Hepatocyte (in vitro differentiated cells): ENCODE measurements at regions not wholly inside any gene's neighbourhood (a gene's known extent, or its start where the extent isn't known, plus 50 kb on each side); places are given as distances from the start of the nearest gene placed in this dataset.

ENCODE experiments used
- DNase-seq: peaks from one replicate; pipeline ENCODE4 v3.0.0-alpha.2; 2016; ENCODE audit warnings: low spot score
- H2AFZ ChIP-seq: fragments of 200-600 bp; sonication (generic); 2 replicates; pipeline ENCODE4 v1.6.0; 2016; ENCODE audit warnings: antibody characterized with exemption, mild to moderate bottlenecking
- H3K27ac ChIP-seq: fragments of 200-600 bp; sonication (generic); 2 replicates; pipeline ENCODE4 v1.5.1; 2016; ENCODE audit warnings: mild to moderate bottlenecking
- H3K27me3 ChIP-seq: fragments of 200-600 bp; sonication (generic); 2 replicates; pipeline ENCODE4 v1.6.1; 2016
- H3K36me3 ChIP-seq: fragments of 200-600 bp; sonication (generic); replicated peaks from 2 replicates; pipeline ENCODE4 v1.5.1; 2016; ENCODE audit warnings: low read depth; ENCODE audit not compliant: insufficient read depth
- H3K4me1 ChIP-seq: fragments of 200-600 bp; sonication (generic); 2 replicates; pipeline ENCODE4 v1.5.1; 2016; ENCODE audit warnings: mild to moderate bottlenecking, moderate library complexity; ENCODE audit not compliant: insufficient read depth
- H3K4me2 ChIP-seq: fragments of 200-600 bp; sonication (generic); 2 replicates; pipeline ENCODE4 v1.6.0; 2016
- H3K4me3 ChIP-seq: fragments of 200-600 bp; sonication (generic); 2 replicates; pipeline ENCODE4 v1.5.1; 2016; ENCODE audit warnings: mild to moderate bottlenecking
- H3K79me2 ChIP-seq: fragments of 200-600 bp; sonication (generic); 2 replicates; pipeline ENCODE4 v1.6.0; 2017; ENCODE audit warnings: mild to moderate bottlenecking
- H3K9me2 ChIP-seq: fragments of 200-600 bp; sonication (generic); replicated peaks from 2 replicates; pipeline ENCODE4 v1.6.0; 2017; ENCODE audit warnings: mild to moderate bottlenecking; ENCODE audit not compliant: insufficient read depth
- H3K9me3 ChIP-seq: fragments of 200-600 bp; sonication (generic); 2 replicates; pipeline ENCODE4 v1.5.1; 2016; ENCODE audit warnings: low read depth, mild to moderate bottlenecking
- H4K20me1 ChIP-seq: fragments of 200-600 bp; sonication (generic); 2 replicates; pipeline ENCODE4 v1.6.0; 2016; ENCODE audit warnings: mild to moderate bottlenecking; ENCODE audit not compliant: insufficient read depth, poor library complexity, severe bottlenecking
- CTCF ChIP-seq: fragments of 200-600 bp; sonication (generic); IDR thresholded peaks from 2 replicates; pipeline ENCODE4 v1.5.1; 2016; ENCODE audit warnings: antibody characterized with exemption, mild to moderate bottlenecking; ENCODE audit not compliant: poor library complexity
- EZH2 ChIP-seq: fragments of 200-600 bp; sonication (generic); IDR thresholded peaks from 2 replicates; pipeline ENCODE4 v1.6.1; 2016; ENCODE audit warnings: antibody characterized with exemption, mild to moderate bottlenecking, borderline replicate concordance
- EZH2phosphoT487 ChIP-seq: fragments of 200-600 bp; sonication (generic); IDR thresholded peaks from one replicate; pipeline ENCODE4 v1.6.1; 2018; ENCODE audit warnings: antibody characterized with exemption, mild to moderate bottlenecking, low read depth, moderate library complexity; ENCODE audit not compliant: unreplicated experiment, severe bottlenecking
- WGBS: methylation state at CpG from one replicate; pipeline ENCODE4 v1.1.6; 2016; ENCODE audit warnings: low lambda C conversion rate; ENCODE audit errors: missing lambda C conversion rate; 5-methylcytosine and 5-hydroxymethylcytosine counted together

GRCh38 chr4:28354880-28355656 is 1494.4 kb downstream of the STIM2 start:
- no peak for TF ChIP-seq EZH2
- no peak for TF ChIP-seq CTCF
- no peak for TF ChIP-seq EZH2phosphoT487
- Histone ChIP-seq H3K36me3 (no peaks in the 10 kb centered on the region), H3K27ac (no peak overlapping the region), H3K4me3 (no peak overlapping the region), H4K20me1 (no peaks in the 10 kb centered on the region), H2AFZ (no peak overlapping the region), H3K9me2 (no peaks in the 10 kb centered on the region), H3K4me1 (no peaks in the 10 kb centered on the region), H3K9me3 (no peaks in the 10 kb centered on the region), H3K27me3 (no peaks in the 10 kb centered on the region), H3K79me2 (no peaks in the 10 kb centered on the region), H3K4me2 (no peak overlapping the region)
- WGBS, result 48% methylated on average over 1 of the region's 1 CpG
- no peak for DNase-seq

- Histone ChIP-seq H3K9me3 (no peaks in the 10 kb centered on the region), H3K27me3 (no peaks in the 10 kb centered on the region), H2AFZ (no peak overlapping the region), H3K9me2 (no peaks in the 10 kb centered on the region), H3K4me2 (no peak overlapping the region), H3K36me3 (no peaks in the 10 kb centered on the region), H3K4me3 (no peak overlapping the region), H3K27ac (no peak overlapping the region), H3K4me1 (no peaks in the 10 kb centered on the region), H4K20me1 (no peaks in the 10 kb centered on the region), H3K79me2 (no peaks in the 10 kb centered on the region)
- peak; percentile 26 for DNase-seq
- TF ChIP-seq EZH2phosphoT487, result no peak
- peak; percentile 22 for TF ChIP-seq CTCF
- TF ChIP-seq EZH2, result no peak
- 71% methylated on average over 4 of the region's 4 CpGs for WGBS
Measured at GRCh38 chr4:28357990-28358389, 1497.3 kb downstream of the STIM2 start.

- Histone ChIP-seq H3K4me1 (no peaks in the 10 kb centered on the region), H3K27ac (no peak overlapping the region), H4K20me1 (no peaks in the 10 kb centered on the region), H3K79me2 (no peaks in the 10 kb centered on the region), H3K36me3 (no peaks in the 10 kb centered on the region), H3K27me3 (no peaks in the 10 kb centered on the region), H3K4me3 (no peak overlapping the region), H2AFZ (no peak overlapping the region), H3K4me2 (no peak overlapping the region), H3K9me2 (no peaks in the 10 kb centered on the region), H3K9me3 (no peaks in the 10 kb centered on the region)
- TF ChIP-seq EZH2, result no peak
- TF ChIP-seq EZH2phosphoT487, result no peak
- TF ChIP-seq CTCF, result no peak
- no peak for DNase-seq
- 79% methylated on average over 2 of the region's 2 CpGs for WGBS
Measured at GRCh38 chr4:28358606-28359005, 1498.0 kb downstream of the STIM2 start.
